B cell (primary cell): ENCODE measurements at regions not wholly inside any gene's neighbourhood (a gene's known extent, or its start where the extent isn't known, plus 50 kb on each side); places are given as distances from the start of the nearest gene placed in this dataset.

Experiments used
- ATAC-seq: fragments of 200-7000 bp; cut with Tn5 transposase; one replicate; pipeline ENCODE4 v1.10.0; 2021; ENCODE audit warnings: low read depth, mild to moderate bottlenecking, moderate number of reproducible peaks, moderate library complexity
- CTCF ChIA-PET: fragments of 350-600 bp; sonication (Branson Sonifier 250); formaldehyde crosslinking; loops from one replicate; lab custom pipeline; 2021; ENCODE audit warnings: antibody characterized with exemption, inconsistent platforms; lab: Charles Lee
- POLR2A ChIA-PET: fragments of 350-600 bp; sonication (Branson Sonifier 250); formaldehyde crosslinking; loops from one replicate; lab custom pipeline; 2021; ENCODE audit warnings: antibody characterized with exemption; lab: Charles Lee
- DNase-seq: peaks from one replicate; pipeline ENCODE4 v3.0.0; 2013
- H2AFZ ChIP-seq: 2 replicates; pipeline ENCODE4 v1.6.1; 2012; ENCODE audit warnings: mild to moderate bottlenecking, low read depth, low read length; ENCODE audit not compliant: insufficient read depth, poor library complexity, severe bottlenecking
- H3K27ac ChIP-seq, 2 donors: 1 replicate in 1 of 2; 2 replicates in 1 of 2; pipeline ENCODE4 v1.5.1; 2012 to 2013; ENCODE audit warnings: low read length in 2 of 2, mild to moderate bottlenecking in 2 of 2, moderate library complexity in 1 of 2
- H3K27me3 ChIP-seq, 4 experiments: fragments of 200-600 bp in 1 of 4; sonication (generic) in 1 of 4; replicated peaks in 1 of 4; 1 replicate in 2 of 4; 2 replicates in 2 of 4; pipeline versions ENCODE4 v1.6.1 to v1.7.0; 2013 to 2016; ENCODE audit warnings: low read length in 3 of 4, mild to moderate bottlenecking in 2 of 4, mixed read lengths in 1 of 4, moderate library complexity in 1 of 4; ENCODE audit not compliant: insufficient read depth in 4 of 4, control insufficient read depth in 3 of 4; ENCODE audit errors: control extremely low read depth in 1 of 4
- H3K36me3 ChIP-seq, 2 experiments: replicated peaks in 1 of 2; 1 replicate in 1 of 2; 2 replicates in 1 of 2; pipeline versions ENCODE4 v1.6.1 to v1.7.1; 2013; ENCODE audit warnings: low read length in 1 of 2; ENCODE audit not compliant: insufficient read depth in 2 of 2, control insufficient read depth in 1 of 2; ENCODE audit errors: control extremely low read depth in 1 of 2, extremely low read depth in 1 of 2
- H3K4me1 ChIP-seq, 2 donors: fragments of 200-600 bp in 1 of 2; sonication (generic) in 1 of 2; 1 replicate in 1 of 2; 2 replicates in 1 of 2; pipeline versions ENCODE4 v1.5.1 to v1.6.1; 2013 to 2017; ENCODE audit warnings: low read length in 2 of 2; ENCODE audit not compliant: control insufficient read depth in 2 of 2, insufficient read depth in 2 of 2
- H3K4me2 ChIP-seq: replicated peaks from 2 replicates; pipeline ENCODE3; 2012; ENCODE audit warnings: mild to moderate bottlenecking, low read depth, low read length; ENCODE audit not compliant: poor library complexity, severe bottlenecking
- H3K4me3 ChIP-seq, 5 experiments: fragments of 200-600 bp in 1 of 5; sonication (generic) in 1 of 5; 1 replicate in 3 of 5; 2 replicates in 2 of 5; pipeline versions ENCODE4 v1.5.1 to v1.7.0; 2011 to 2016; ENCODE audit warnings: low read length in 4 of 5, mild to moderate bottlenecking in 4 of 5, low read depth in 2 of 5, control low read depth in 1 of 5, moderate library complexity in 1 of 5; ENCODE audit not compliant: insufficient read depth in 1 of 5; ENCODE audit errors: control extremely low read depth in 1 of 5, extremely low read depth in 1 of 5
- H3K79me2 ChIP-seq: fragments of 200-600 bp; sonication (generic); one replicate; pipeline ENCODE4 v1.6.0; 2016; ENCODE audit warnings: low read length; ENCODE audit not compliant: control insufficient read depth, insufficient read depth
- H3K9ac ChIP-seq: fragments of 200-600 bp; sonication (generic); 2 replicates; pipeline ENCODE4 v1.6.1; 2017; ENCODE audit warnings: mild to moderate bottlenecking, low read length, moderate library complexity
- H3K9me3 ChIP-seq, 3 donors: one replicate each; pipeline versions ENCODE4 v1.6.1 to v1.7.1; 2013; ENCODE audit warnings: low read length in 2 of 3; ENCODE audit not compliant: control insufficient read depth in 2 of 3, insufficient read depth in 1 of 3; ENCODE audit errors: control extremely low read depth in 1 of 3
- H4K20me1 ChIP-seq: 2 replicates; pipeline ENCODE4 v1.6.0; 2012; ENCODE audit warnings: mild to moderate bottlenecking, low read length; ENCODE audit not compliant: insufficient read depth, control insufficient read depth, poor library complexity, severe bottlenecking
- H3K27ac Mint-ChIP-seq: one replicate; pipeline ENCODE4 v1.8.0; 2021; ENCODE audit warnings: mixed read lengths
- H3K27me3 Mint-ChIP-seq: one replicate; pipeline ENCODE4 v1.8.0; 2021; ENCODE audit warnings: mixed read lengths
- H3K4me1 Mint-ChIP-seq: one replicate; pipeline ENCODE4 v1.8.0; 2021; ENCODE audit warnings: mixed read lengths
- H3K4me3 Mint-ChIP-seq: one replicate; pipeline ENCODE4 v1.8.0; 2021; ENCODE audit warnings: mixed read lengths
- H3K9me3 Mint-ChIP-seq: one replicate; pipeline ENCODE4 v1.8.0; 2022; ENCODE audit warnings: mixed read lengths; ENCODE audit not compliant: insufficient read depth
- EZH2 ChIP-seq: IDR thresholded peaks from 2 replicates; pipeline ENCODE4 v1.6.1; 2012; ENCODE audit warnings: borderline replicate concordance, low read depth, mild to moderate bottlenecking, moderate library complexity, low read length; ENCODE audit not compliant: insufficient read depth, poor library complexity, severe bottlenecking
- WGBS: methylation state at CpG from one replicate; pipeline ENCODE4 v1.1.5; 2013; ENCODE audit warnings: missing lambda C conversion rate; ENCODE audit not compliant: insufficient coverage; 5-methylcytosine and 5-hydroxymethylcytosine counted together
- intact Hi-C: fragments of 100-400 bp; cut with micrococcal nuclease; formaldehyde crosslinking; loops from one replicate; pipeline ENCODE4 v1.10.0; 2022
- TF ChIP-seq, protein P1 (sequence below): fragments of 200-600 bp; IDR thresholded peaks from one replicate; pipeline ENCODE4 v1.8.0; 2022; ENCODE audit warnings: antibody characterized with exemption, mild to moderate bottlenecking

DNA sequence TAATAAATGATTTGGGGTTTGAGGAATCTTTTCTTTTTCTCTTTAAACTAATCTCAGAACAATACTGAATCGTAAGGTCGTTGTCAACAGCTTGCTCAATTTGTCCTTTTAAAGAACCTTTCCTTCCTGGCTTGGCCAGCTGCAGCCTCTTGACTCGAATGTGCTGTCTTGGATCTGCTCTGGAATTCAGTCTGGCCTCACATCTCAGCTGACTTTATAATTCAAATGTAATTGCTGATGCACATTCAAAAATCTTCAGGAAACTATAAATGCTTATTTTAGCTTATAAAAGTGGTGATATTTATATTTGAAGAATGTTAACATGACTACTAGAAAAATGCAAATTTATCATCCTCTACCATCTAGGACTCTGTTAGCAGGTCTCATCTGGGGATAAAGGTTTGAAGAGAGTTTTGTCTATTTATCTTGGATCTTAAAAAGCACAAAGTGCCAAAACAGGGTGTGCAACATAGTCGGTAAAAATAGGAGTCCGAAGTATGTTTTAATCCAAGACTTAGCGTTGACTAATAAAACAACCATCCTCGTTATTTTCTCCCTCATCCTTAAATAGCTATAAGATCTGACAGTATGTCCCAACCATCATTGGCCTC lies 1035.2 kb downstream of the MCTP2 start:
- TF ChIP-seq EZH2: no peak
- TF ChIP-seq, protein P1, sequence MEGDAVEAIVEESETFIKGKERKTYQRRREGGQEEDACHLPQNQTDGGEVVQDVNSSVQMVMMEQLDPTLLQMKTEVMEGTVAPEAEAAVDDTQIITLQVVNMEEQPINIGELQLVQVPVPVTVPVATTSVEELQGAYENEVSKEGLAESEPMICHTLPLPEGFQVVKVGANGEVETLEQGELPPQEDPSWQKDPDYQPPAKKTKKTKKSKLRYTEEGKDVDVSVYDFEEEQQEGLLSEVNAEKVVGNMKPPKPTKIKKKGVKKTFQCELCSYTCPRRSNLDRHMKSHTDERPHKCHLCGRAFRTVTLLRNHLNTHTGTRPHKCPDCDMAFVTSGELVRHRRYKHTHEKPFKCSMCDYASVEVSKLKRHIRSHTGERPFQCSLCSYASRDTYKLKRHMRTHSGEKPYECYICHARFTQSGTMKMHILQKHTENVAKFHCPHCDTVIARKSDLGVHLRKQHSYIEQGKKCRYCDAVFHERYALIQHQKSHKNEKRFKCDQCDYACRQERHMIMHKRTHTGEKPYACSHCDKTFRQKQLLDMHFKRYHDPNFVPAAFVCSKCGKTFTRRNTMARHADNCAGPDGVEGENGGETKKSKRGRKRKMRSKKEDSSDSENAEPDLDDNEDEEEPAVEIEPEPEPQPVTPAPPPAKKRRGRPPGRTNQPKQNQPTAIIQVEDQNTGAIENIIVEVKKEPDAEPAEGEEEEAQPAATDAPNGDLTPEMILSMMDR: no peak

DNA sequence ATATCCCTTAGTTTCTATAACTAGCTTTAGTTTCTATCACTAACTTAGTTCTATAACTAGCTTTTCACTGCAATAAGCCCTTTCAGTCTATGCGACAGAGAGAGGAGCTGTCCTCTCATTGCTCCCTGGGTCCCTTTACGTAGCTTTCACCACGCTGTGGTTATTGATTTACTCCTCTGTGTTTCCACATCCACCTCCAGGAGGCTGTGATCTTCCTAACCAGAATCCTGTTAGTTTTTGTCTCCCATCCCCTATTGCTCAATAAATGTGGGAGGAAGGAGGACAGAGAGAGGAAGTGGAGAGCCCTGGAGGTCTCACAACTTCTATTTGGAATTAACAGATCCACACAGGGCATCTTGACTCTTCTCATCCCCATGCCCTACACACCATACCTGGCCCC lies 1036.1 kb downstream of the MCTP2 start:
- POLR2A ChIA-PET: no interaction called here
- 60% methylated on average over 1 of the region's 3 CpGs for WGBS
- no peak for DNase-seq
- Histone ChIP-seq H3K4me2 (no peak overlapping the region), H3K9me3 (no peaks in the 10 kb centered on the region), H3K36me3 (no peaks in the 10 kb centered on the region), H3K4me1 (no peaks in the 10 kb centered on the region), H3K4me3 (no peak overlapping the region), H3K27me3 (no peaks in the 10 kb centered on the region), H2AFZ (no peak overlapping the region), H3K9ac (no peak overlapping the region), H4K20me1 (no peaks in the 10 kb centered on the region), H3K79me2 (no peaks in the 10 kb centered on the region), H3K27ac (no peak overlapping the region)
- CTCF ChIA-PET: interaction anchor here (1.2 kb wide), 1 partner anchor 1966 kb away, joined by 5 read pairs; no protein-coding TSS in a partner anchor
- intact Hi-C loops: no loop called here
- Mint-ChIP-seq H3K27me3 (no peaks in the 10 kb centered on the region), H3K4me1 (no peaks in the 10 kb centered on the region), H3K4me3 (no peak overlapping the region), H3K9me3 (peaks cover 3% of the 10 kb centered on the region), H3K27ac (no peak overlapping the region)
- ATAC-seq: no peak
- TF ChIP-seq, protein P1: no peak
- no peak for TF ChIP-seq EZH2

More for the DNA sequence above, 1035.2 kb downstream of the MCTP2 start:
- intact Hi-C loops: no loop called here
- DNase-seq: no peak
- H3K9me3 Mint-ChIP-seq: no peaks in the 10 kb centered on the region
- Histone ChIP-seq H3K27me3 (no peaks in the 10 kb centered on the region), H3K9me3 (no peaks in the 10 kb centered on the region), H3K9ac (no peak overlapping the region), H3K27ac (no peak overlapping the region), H3K36me3 (no peaks in the 10 kb centered on the region), H4K20me1 (no peaks in the 10 kb centered on the region), H3K4me1 (no peaks in the 10 kb centered on the region), H3K4me3 (no peak overlapping the region), H3K79me2 (no peaks in the 10 kb centered on the region), H3K4me2 (no peak overlapping the region), H2AFZ (no peak overlapping the region)
- H3K27me3 Mint-ChIP-seq: peaks cover 2% of the 10 kb centered on the region
- H3K4me3 Mint-ChIP-seq: no peak overlapping the region
- CTCF ChIA-PET: no interaction called here
- no peaks in the 10 kb centered on the region for H3K4me1 Mint-ChIP-seq
- POLR2A ChIA-PET: no interaction called here
- WGBS: 63% methylated on average over 6 of the region's 7 CpGs
- H3K27ac Mint-ChIP-seq: no peak overlapping the region
- no peak for ATAC-seq
